ENCODE measurements at regions not wholly inside any gene's neighbourhood (a gene's known extent, or its start where the extent isn't known, plus 50 kb on each side); places are given as distances from the start of the nearest gene placed in this dataset.

DNA sequence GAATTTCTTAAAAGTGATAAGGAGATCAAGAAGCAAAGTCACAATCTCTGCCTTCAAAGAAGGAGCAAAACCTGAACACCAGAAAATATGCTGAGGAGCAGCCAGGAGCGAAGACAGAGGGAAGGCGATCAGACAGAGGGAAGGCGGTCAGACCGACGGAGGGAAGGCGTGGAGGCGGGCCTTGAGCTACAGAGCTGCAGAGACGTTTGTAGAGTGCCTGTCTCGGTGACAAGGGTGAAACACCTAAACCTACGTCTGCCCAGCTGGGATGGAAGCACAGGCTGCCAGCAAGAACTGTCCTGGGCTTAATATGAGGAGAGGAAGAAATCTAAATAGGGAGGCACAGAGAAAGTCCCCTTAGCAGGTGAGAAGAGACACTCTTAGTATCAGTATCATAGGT lies 476.0 kb downstream of the OCA2 start (continued):
- TF ChIP-seq NR2C2 (CRISPR knock-in tag; IDR thresholded peaks at IDR 0.05): no peak
- TF ChIP-seq NR2C2 (tag; IDR thresholded peaks at IDR 0.05): no peak
- no peak for TF ChIP-seq ZNF212 (CRISPR knock-in tag; IDR thresholded peaks at IDR 0.05)
- TF ChIP-seq, protein P1, sequence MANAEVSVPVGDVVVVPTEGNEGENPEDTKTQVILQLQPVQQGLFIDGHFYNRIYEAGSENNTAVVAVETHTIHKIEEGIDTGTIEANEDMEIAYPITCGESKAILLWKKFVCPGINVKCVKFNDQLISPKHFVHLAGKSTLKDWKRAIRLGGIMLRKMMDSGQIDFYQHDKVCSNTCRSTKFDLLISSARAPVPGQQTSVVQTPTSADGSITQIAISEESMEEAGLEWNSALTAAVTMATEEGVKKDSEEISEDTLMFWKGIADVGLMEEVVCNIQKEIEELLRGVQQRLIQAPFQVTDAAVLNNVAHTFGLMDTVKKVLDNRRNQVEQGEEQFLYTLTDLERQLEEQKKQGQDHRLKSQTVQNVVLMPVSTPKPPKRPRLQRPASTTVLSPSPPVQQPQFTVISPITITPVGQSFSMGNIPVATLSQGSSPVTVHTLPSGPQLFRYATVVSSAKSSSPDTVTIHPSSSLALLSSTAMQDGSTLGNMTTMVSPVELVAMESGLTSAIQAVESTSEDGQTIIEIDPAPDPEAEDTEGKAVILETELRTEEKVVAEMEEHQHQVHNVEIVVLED (CRISPR knock-in tag; IDR thresholded peaks at IDR 0.05): no peak
- TF ChIP-seq EP400 (IDR thresholded peaks at IDR 0.05): no peak
- TF ChIP-seq SAP30 (IDR thresholded peaks at IDR 0.05; ENCODE audit: borderline replicate concordance, insufficient read depth, low read depth, low read length, poor library complexity, severe bottlenecking): no peak

DNA sequence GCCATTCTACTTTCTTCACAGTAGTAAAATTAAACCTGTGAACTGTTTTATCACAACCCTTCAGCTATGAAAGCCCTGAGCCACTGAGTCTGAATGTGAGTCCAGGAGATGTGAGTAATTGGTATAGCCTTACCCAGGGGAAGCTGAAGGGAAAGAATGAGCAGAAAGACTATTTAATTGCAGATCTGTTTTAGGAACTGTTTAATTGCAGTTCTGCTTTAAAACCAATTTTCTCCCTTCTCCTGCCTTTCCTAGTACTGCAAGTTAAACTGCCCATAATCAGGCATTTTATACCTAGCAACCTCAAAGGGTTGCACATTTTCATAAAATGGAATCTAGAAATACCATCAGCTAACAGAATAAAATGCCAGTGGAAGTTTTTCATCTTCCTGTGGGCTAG lies 476.7 kb downstream of the OCA2 start:
- Histone ChIP-seq H3K4me3 (no peak overlapping the region), H3K9me1 (ENCODE audit: control insufficient read depth, insufficient read depth, low read length) (no peaks in the 10 kb centered on the region), H3K27me3 (ENCODE audit: control insufficient read depth in 2 of 2, insufficient read depth in 2 of 2, low read length in 2 of 2) (peaks cover 0 to 5% of the 10 kb centered on the region in 2 experiments; a peak in 2 of 5 replicates), H3K27ac (ENCODE audit: extremely low read depth, low read depth, low read length) (no peak overlapping the region), H3K36me3 (ENCODE audit: control insufficient read depth, insufficient read depth, low read length) (no peaks in the 10 kb centered on the region), H3K9ac (ENCODE audit: insufficient read depth in 1 of 2, low read depth in 2 of 2, low read length in 2 of 2) (no peak overlapping the region), H3K9me3 (replicated peaks; ENCODE audit: control insufficient read depth, insufficient read depth, low read depth, low read length) (no peaks in the 10 kb centered on the region), H4K20me1 (replicated peaks; ENCODE audit: control insufficient read depth, insufficient read depth, low read length) (no peaks in the 10 kb centered on the region), H3K4me1 (replicated peaks in 1 of 2; ENCODE audit: control insufficient read depth in 2 of 2, insufficient read depth in 2 of 2, low read length in 2 of 2) (no peaks in the 10 kb centered on the region; a peak in 1 of 5 replicates), H3K79me2 (ENCODE audit: control insufficient read depth, insufficient read depth, low read length) (no peaks in the 10 kb centered on the region), H2AFZ (ENCODE audit: low read depth, low read length) (no peak overlapping the region), H3K4me2 (ENCODE audit: insufficient read depth, low read length) (no peak overlapping the region)
- in situ Hi-C loops (cut with MboI) (no loop called here), intact Hi-C loops (cut with micrococcal nuclease) (no loop called here)
- ChIA-PET POLR2A (no interaction called here), CTCF (ENCODE audit: low intra/inter-chr PET ratio) (no interaction called here)
- no peak for TF ChIP-seq SMARCA5 (IDR thresholded peaks at IDR 0.05)
- TF ChIP-seq NELFE (IDR thresholded peaks at IDR 0.05; ENCODE audit: insufficient read depth, insufficient read length): no peak
- no peak for TF ChIP-seq RFX1 (IDR thresholded peaks at IDR 0.05)
- no peak for TF ChIP-seq MCM3 (IDR thresholded peaks at IDR 0.05)
- no peak for TF ChIP-seq SMARCA4 (IDR thresholded peaks at IDR 0.05)
- DNase-seq (ENCODE audit: extremely low read depth in 1 of 4, low spot score in 3 of 4) (no peak), FAIRE-seq (no peak), ATAC-seq (no peak)
- BruUV-seq (replicated peaks): no TSS peak
